HTR-8/SVneo (cell line): ENCODE measurements at regions not wholly inside any gene's neighbourhood (a gene's known extent, or its start where the extent isn't known, plus 50 kb on each side); places are given as distances from the start of the nearest gene placed in this dataset.

Experiments used
- DNase-seq: peaks from one replicate; pipeline ENCODE4 v3.0.0; 2011; ENCODE audit warnings: low spot score, mixed read lengths; ENCODE audit not compliant: insufficient read length
- FAIRE-seq: peaks from 2 replicates; lab custom pipeline; 2011; peaks lifted over from hg19 to GRCh38; lab: Jason Lieb, UNC

DNA sequence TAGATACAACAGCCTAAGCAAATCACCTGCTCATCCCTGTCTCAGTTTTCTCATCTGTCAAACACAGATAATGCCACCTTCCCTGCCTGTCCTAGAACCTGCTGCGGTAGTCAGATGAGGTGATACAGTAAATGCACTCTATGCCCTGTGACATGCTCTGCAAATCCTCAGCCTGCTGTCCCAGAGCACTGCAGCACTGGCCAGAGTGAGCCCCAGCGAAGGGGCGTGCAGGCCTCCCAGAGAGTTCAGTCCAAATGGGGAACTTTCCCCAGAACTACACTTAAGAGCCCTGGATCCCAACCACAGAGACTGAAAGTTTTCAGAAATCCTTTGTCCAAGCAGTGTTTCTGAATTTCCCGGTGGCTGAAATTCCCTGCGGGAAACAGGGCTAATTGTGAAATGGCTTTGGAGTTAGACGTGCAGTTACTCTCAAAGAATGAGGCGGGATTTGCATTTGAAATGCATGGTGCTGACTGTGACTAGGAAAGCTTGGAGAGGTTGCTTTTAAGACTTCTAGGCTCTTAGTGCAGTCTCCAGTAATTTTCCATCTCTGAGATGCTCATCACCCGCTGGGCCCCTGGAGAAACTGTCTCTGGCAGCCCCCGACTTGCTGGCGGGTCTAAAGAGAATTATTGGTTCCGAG lies 206.5 kb upstream of the AJAP1 start:
- no peak for DNase-seq
- FAIRE-seq = no peak

DNA sequence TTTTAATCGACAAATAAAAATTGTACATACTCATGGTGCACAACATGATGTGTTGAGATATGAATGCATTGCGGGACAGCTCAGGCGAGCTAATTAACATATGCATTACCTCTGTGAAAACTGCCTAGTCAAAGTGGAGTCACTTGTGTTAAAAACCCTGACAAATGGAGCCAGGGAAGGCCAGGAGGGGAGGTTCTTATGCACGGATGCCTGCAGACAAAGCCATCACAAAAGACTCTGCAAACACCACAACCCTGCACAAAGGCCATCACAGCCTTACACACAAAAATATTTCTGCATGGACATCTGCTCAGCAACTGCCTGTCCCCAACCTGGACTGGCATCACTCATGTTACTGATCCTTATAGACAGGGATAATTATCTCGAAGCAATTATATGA lies 204.4 kb upstream of the AJAP1 start:
- DNase-seq (no peak), FAIRE-seq (no peak)

GRCh38 chr1:4452701-4453100 lies 201.7 kb upstream of the AJAP1 start:
- FAIRE-seq (no peak), DNase-seq (no peak)

- DNase-seq = no peak
- no peak for FAIRE-seq
Observed at GRCh38 chr1:4460052-4460451, 194.4 kb upstream of the AJAP1 start.

GRCh38 chr1:4460651-4461050 lies 193.8 kb upstream of the AJAP1 start:
- DNase-seq = no peak
- FAIRE-seq = no peak

- FAIRE-seq = no peak
- no peak for DNase-seq
Observed at GRCh38 chr1:4461726-4462290, 192.6 kb upstream of the AJAP1 start.

DNA sequence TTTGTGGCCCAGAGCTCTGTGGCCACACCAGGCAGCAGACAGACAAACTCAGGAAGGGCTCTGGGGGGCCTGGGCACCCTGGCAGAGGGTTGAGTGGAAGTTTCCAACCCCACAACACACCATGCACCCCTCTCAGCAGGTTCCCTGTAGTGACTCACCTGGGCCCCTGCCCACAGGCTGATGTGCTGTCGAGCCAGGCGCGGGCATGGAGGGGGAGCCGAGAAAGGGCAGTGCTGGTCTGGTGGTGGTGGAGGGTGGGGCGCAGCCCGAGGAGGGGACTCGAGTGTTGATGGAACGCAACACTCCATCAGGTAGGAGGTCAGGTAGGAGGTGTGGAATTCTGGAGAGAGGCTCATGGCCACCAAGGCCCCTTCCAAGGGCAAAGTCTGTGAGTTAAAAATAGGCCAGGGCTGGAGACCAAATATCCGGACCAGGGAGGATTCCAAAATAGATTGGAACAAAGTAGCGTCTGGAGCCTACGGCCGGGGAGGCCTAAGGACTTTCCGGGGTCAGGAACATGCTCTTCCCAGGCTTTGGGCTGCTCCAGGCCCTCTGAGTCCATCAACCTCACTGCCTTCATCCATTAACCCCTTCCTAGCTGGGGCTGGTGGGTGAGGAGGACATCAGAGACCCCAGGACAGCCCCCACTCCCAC lies 191.5 kb upstream of the AJAP1 start:
- no peak for FAIRE-seq
- no peak for DNase-seq

GRCh38 chr1:4463631-4464030 lies 190.8 kb upstream of the AJAP1 start:
- FAIRE-seq = no peak
- DNase-seq = no peak

DNA sequence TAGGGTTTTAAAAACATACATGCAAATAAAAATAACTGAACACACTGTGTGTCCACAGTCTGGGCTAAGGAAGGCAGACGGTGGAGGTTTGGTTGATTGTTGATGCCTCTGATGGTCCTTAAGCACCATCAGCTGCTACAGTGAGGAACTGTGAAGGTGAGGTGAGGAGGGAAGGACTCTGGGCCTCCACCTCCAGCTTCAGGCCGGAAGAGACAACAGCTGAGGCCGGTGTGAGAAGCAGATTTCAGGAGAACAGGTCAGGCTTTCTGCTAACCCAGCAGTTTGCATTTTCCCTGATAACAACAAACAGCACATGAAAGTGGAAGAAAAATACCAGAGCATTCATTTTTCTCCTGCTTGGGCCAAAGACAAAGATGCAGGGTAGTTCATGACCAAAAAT lies 189.9 kb upstream of the AJAP1 start:
- DNase-seq (no peak), FAIRE-seq (no peak)

DNA sequence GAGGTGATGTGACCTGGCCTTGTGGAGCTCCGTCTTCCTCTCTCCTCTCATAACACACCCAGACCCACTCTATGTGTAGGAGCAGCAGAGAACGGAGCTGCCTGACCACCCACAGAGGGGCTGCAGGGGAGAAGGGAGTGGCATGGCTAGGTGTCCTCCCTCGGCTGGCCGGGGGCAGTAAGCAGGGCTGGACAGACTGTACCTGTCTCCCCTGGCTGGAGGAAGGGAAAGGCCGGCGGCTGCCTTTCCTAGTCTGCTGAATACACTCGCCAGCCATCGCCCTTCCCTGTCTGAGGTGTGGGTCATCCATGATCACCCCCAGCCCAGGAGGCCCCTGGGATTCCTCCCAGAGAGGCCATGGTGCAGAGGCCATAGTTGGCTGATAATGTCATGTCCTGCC lies 187.2 kb upstream of the AJAP1 start:
- FAIRE-seq = no peak

DNA sequence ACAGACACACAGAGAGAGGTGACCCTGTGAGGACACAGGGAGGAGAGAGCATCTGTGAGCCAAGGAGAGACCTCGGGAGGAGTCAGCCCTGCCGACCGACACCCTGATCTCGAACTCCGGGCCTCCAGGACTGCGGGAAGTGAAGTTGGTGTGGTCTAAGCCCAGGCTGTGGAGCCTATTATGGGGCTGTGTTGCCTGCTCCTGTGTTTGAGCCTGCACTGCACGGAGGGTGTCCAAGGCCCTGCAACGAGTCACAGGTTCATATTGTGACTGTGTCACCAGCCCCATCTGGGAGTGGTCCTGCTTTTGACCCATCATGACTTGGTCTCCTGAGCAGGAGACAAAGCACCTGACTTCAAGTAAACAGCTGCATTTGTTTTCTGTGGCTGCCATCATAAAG lies 186.0 kb upstream of the AJAP1 start:
- FAIRE-seq = no peak
- no peak for DNase-seq

More for the DNA sequence above, 187.2 kb upstream of the AJAP1 start:
- DNase-seq = no peak

- DNase-seq = no peak
- no peak for FAIRE-seq
Observed at GRCh38 chr1:4468804-4469514, 185.4 kb upstream of the AJAP1 start.

GRCh38 chr1:4476394-4476793 lies 178.0 kb upstream of the AJAP1 start:
- DNase-seq = no peak
- no peak for FAIRE-seq

GRCh38 chr1:4481451-4481850 lies 173.0 kb upstream of the AJAP1 start:
- no peak for DNase-seq
- no peak for FAIRE-seq

GRCh38 chr1:4482526-4482925 lies 171.9 kb upstream of the AJAP1 start:
- FAIRE-seq = no peak

GRCh38 chr1:4483021-4483625 lies 171.3 kb upstream of the AJAP1 start:
- DNase-seq (no peak), FAIRE-seq (no peak)

More at GRCh38 chr1:4482526-4482925, 171.9 kb upstream of the AJAP1 start:
- no peak for DNase-seq

- DNase-seq (no peak), FAIRE-seq (no peak)
Observed at GRCh38 chr1:4485398-4485797, 169.0 kb upstream of the AJAP1 start.

GRCh38 chr1:4485878-4486277 lies 168.5 kb upstream of the AJAP1 start:
- DNase-seq (no peak), FAIRE-seq (no peak)

DNA sequence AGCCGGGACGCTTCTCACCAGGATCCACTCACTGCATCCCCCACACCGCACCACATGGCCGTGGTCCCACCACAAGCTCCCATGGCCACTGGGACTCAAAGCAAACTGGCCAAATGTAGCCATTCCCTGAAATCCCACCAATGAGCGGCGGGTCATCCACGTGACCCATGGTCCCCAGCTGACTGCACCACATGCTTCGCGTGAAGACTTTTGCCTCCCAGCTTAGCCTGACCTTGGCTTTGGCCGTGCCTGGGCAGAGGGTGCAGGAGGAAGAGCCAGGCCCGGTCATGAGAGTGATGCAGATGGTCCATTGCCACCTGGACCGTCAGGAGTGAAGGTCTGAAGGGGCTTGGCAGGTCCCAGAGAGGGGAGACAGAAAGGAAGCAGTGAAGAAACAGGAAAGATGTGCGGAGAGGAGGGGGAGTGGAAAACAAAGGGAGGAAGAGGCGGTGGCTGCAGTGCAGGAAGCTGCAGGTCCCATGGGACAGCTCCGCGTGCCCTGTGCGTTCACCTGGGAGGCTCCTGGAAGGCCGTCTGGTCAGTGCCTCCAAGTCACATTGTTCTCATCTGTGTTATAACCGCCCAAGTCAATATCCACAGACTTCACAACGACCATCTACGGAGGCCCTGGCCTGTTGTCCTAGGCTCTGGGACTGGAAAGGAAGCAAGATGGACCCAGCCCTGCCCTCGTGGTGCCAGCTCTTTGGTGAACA lies 167.8 kb upstream of the AJAP1 start:
- DNase-seq = no peak
- FAIRE-seq = no peak

- DNase-seq = no peak
- FAIRE-seq = no peak
Observed at GRCh38 chr1:4488018-4488417, 166.4 kb upstream of the AJAP1 start.
